GM12878 (cell line): ENCODE measurements at regions not wholly inside any gene's neighbourhood (a gene's known extent, or its start where the extent isn't known, plus 50 kb on each side); places are given as distances from the start of the nearest gene placed in this dataset.

Source experiments
- ATAC-seq: fragments of 200-7000 bp; cut with Tn5 transposase; 3 replicates; pipeline ENCODE4 v1.9.1; 2020; ENCODE audit warnings: mild to moderate bottlenecking, moderate library complexity
- BruUV-seq: library from RNA; stranded (reverse); fragments of 400-500 nt; replicated peaks from 2 replicates; lab custom pipeline; 2021; lab: Mats Ljungman, UMichigan
- CTCF ChIA-PET: fragments of 300-600 bp; sonication (Branson Sonifier 250); formaldehyde crosslinking; extraction: SDS; loops from one replicate; lab custom pipeline; 2021; ENCODE audit warnings: inconsistent platforms; lab: Yijun Ruan, JAX
- POLR2A ChIA-PET: fragments of 350-600 bp; formaldehyde crosslinking; extraction: SDS; loops from one replicate; lab custom pipeline; 2021; ENCODE audit warnings: inconsistent platforms; lab: Charles Lee
- RAD21 ChIA-PET: fragments of 300-600 bp; sonication (Branson Sonifier 250); formaldehyde crosslinking; loops from one replicate; lab custom pipeline; 2023; ENCODE audit warnings: antibody characterized with exemption; ENCODE audit not compliant: unreplicated experiment; lab: Charles Lee
- SMC1A ChIA-PET: fragments of 300-600 bp; sonication (Branson Sonifier 250); formaldehyde crosslinking; loops from one replicate; lab custom pipeline; 2023; ENCODE audit not compliant: unreplicated experiment, uncharacterized antibody; lab: Charles Lee
- DNase-seq: peaks from one replicate; pipeline ENCODE4 v3.0.0-alpha.2; 2011; ENCODE audit warnings: low read depth, low spot score
- FAIRE-seq: peaks from 3 replicates; lab custom pipeline; 2011; peaks lifted over from hg19 to GRCh38; lab: Jason Lieb, UNC
- H2AFZ ChIP-seq: 2 replicates; pipeline ENCODE4 v1.6.0; 2011; ENCODE audit warnings: low read depth, low read length, control low read depth; ENCODE audit not compliant: control insufficient read depth
- H3K27ac ChIP-seq: 2 replicates; pipeline ENCODE4 v1.5.1; 2011; ENCODE audit warnings: control low read depth; ENCODE audit not compliant: control insufficient read depth, insufficient read depth
- H3K27me3 ChIP-seq, 2 experiments: replicated peaks in 1 of 2; 2 replicates each; pipeline versions ENCODE4 v1.6.0 to v1.6.1; 2011; ENCODE audit warnings: low read length in 1 of 2; ENCODE audit not compliant: control insufficient read depth in 2 of 2, insufficient read depth in 2 of 2
- H3K36me3 ChIP-seq, 2 experiments: 2 replicates each; pipeline ENCODE4 v1.5.1; 2011; ENCODE audit warnings: low read length in 1 of 2; ENCODE audit not compliant: control insufficient read depth in 2 of 2, insufficient read depth in 2 of 2
- H3K4me1 ChIP-seq: 2 replicates; pipeline ENCODE4 v1.6.1; 2011; ENCODE audit warnings: mild to moderate bottlenecking, low read length, moderate library complexity, mixed read lengths; ENCODE audit not compliant: control insufficient read depth, insufficient read depth
- H3K4me2 ChIP-seq: 2 replicates; pipeline ENCODE4 v1.6.0; 2011; ENCODE audit warnings: control low read depth; ENCODE audit not compliant: control insufficient read depth, insufficient read depth
- H3K4me3 ChIP-seq: fragments of 200-600 bp; sonication (generic); 2 replicates; pipeline ENCODE4 v1.5.1; 2016
- H3K79me2 ChIP-seq: 2 replicates; pipeline ENCODE4 v1.6.0; 2011; ENCODE audit warnings: low read length; ENCODE audit not compliant: control insufficient read depth, insufficient read depth
- H3K9ac ChIP-seq: 2 replicates; pipeline ENCODE4 v1.8.0; 2011; ENCODE audit warnings: low read length, control low read depth, mixed read lengths; ENCODE audit not compliant: control insufficient read depth, insufficient read depth
- H3K9me3 ChIP-seq: replicated peaks from 3 replicates; pipeline ENCODE4 v1.5.1; 2011; ENCODE audit warnings: mild to moderate bottlenecking, low read length; ENCODE audit not compliant: control insufficient read depth, insufficient read depth
- H4K20me1 ChIP-seq: 2 replicates; pipeline ENCODE4 v1.6.0; 2011; ENCODE audit not compliant: control insufficient read depth, insufficient read depth
- CHD1 ChIP-seq: IDR thresholded peaks from 2 replicates; pipeline ENCODE4 v1.6.1; 2012; ENCODE audit warnings: low read depth, low read length, improper control_type of control experiment
- HCFC1 ChIP-seq: fragments of 150-350 bp; IDR thresholded peaks from 2 replicates; pipeline ENCODE4 v1.6.1; 2014; ENCODE audit warnings: low read length
- NBN ChIP-seq: fragments of 450-650 bp; IDR thresholded peaks from 2 replicates; pipeline ENCODE4 v1.6.1; 2016
- POLR2AphosphoS2 ChIP-seq: IDR thresholded peaks from 2 replicates; pipeline ENCODE4 v1.6.1; 2011; ENCODE audit warnings: low read depth, mild to moderate bottlenecking, low read length, improper control_type of control experiment, moderate library complexity
- SREBF1 ChIP-seq: IDR thresholded peaks from 2 replicates; pipeline ENCODE4 v1.6.1; 2012; ENCODE audit warnings: mild to moderate bottlenecking, low read length
- WRNIP1 ChIP-seq: IDR thresholded peaks from 2 replicates; pipeline ENCODE4 v1.6.1; 2011; ENCODE audit warnings: low read depth, low read length, improper control_type of control experiment, borderline replicate concordance
- WGBS: methylation state at CpG from one replicate; pipeline ENCODE4 v1.1.6; 2016; ENCODE audit warnings: low lambda C conversion rate; ENCODE audit not compliant: insufficient replicate concordance, insufficient coverage; ENCODE audit errors: missing lambda C conversion rate; 5-methylcytosine and 5-hydroxymethylcytosine counted together
- in situ Hi-C: fragments of 300-500 bp; cut with MboI; formaldehyde crosslinking; loops from 9 replicates; pipeline ENCODE4 v1.14.3; 2018; ENCODE audit warnings: mixed read lengths
- intact Hi-C: fragments of 100-400 bp; cut with micrococcal nuclease; formaldehyde crosslinking; loops from one replicate; pipeline ENCODE4 v1.14.2; 2022; ENCODE audit not compliant: unreplicated experiment

GRCh38 chr5:57063773-57064172 lies 110.1 kb upstream of the GPBP1 start:
- Histone ChIP-seq H3K4me1 (no peaks in the 10 kb centered on the region), H4K20me1 (no peaks in the 10 kb centered on the region), H3K27me3 (no peaks in the 10 kb centered on the region), H3K79me2 (no peaks in the 10 kb centered on the region), H3K4me2 (no peak overlapping the region), H3K36me3 (no peaks in the 10 kb centered on the region), H2AFZ (no peak overlapping the region), H3K9ac (no peak overlapping the region), H3K4me3 (no peak overlapping the region), H3K27ac (no peak overlapping the region), H3K9me3 (no peaks in the 10 kb centered on the region; the same call in 2 of the 3 replicates)
- TF ChIP-seq SREBF1: no peak
- ATAC-seq (no peak), DNase-seq (no peak), FAIRE-seq (no peak)
- CTCF ChIA-PET: no interaction called here
- 2% methylated on average over 2 of the region's 2 CpGs for WGBS
- no TSS peak for BruUV-seq
- SMC1A ChIA-PET: no interaction called here
- in situ Hi-C loops (no loop called here), intact Hi-C loops (no loop called here)
- POLR2A ChIA-PET: no interaction called here
- RAD21 ChIA-PET: no interaction called here

GRCh38 chr5:57066924-57067596 lies 106.8 kb upstream of the GPBP1 start:
- Histone ChIP-seq H3K9me3 (no peaks in the 10 kb centered on the region; the same call in 1 of the 3 replicates), H2AFZ (no peak overlapping the region), H3K27me3 (no peaks in the 10 kb centered on the region), H3K4me1 (no peaks in the 10 kb centered on the region), H3K4me2 (no peak overlapping the region), H3K27ac (no peak overlapping the region), H3K4me3 (no peak overlapping the region), H3K9ac (no peak overlapping the region), H3K36me3 (no peaks in the 10 kb centered on the region), H4K20me1 (no peaks in the 10 kb centered on the region), H3K79me2 (no peaks in the 10 kb centered on the region)
- DNase-seq (no peak), FAIRE-seq (no peak), ATAC-seq (no peak)
- RAD21 ChIA-PET: no interaction called here
- CTCF ChIA-PET: no interaction called here
- SMC1A ChIA-PET: interaction anchor here (1.0 kb wide), 1 partner anchor 10 kb away, joined by 3 read pairs; no protein-coding TSS in a partner anchor
- in situ Hi-C loops (no loop called here), intact Hi-C loops (no loop called here)
- WGBS: 40% methylated on average over 6 of the region's 6 CpGs
- TF ChIP-seq NBN: no peak
- no peak for TF ChIP-seq WRNIP1
- no peak for TF ChIP-seq CHD1
- no peak for TF ChIP-seq POLR2AphosphoS2
- TF ChIP-seq HCFC1: no peak
- no TSS peak for BruUV-seq
- POLR2A ChIA-PET: no interaction called here
